DMS 273 (cell line): ENCODE measurements at regions not wholly inside any gene's neighbourhood (a gene's known extent, or its start where the extent isn't known, plus 50 kb on each side); places are given as distances from the start of the nearest gene placed in this dataset.
"Not testable (repeated sequence)": the region's sequence is repeated elsewhere in the genome, so short reads cannot be mapped to it uniquely, and the experiment has no call there.

Experiments used
- DNase-seq: peaks from one replicate; lab custom pipeline; 2025; ENCODE audit not compliant: unreplicated experiment; lab: John Stamatoyannopoulos, UW

- DNase-seq: not testable (repeated sequence)
Observed at GRCh38 chr21:9695759-9696158, 825.6 kb upstream of the TPTE start.

- not testable (repeated sequence) for DNase-seq
Observed at GRCh38 chr21:9697751-9698150, 823.6 kb upstream of the TPTE start.

GRCh38 chr21:9705016-9705415 is 816.4 kb upstream of the TPTE start:
- DNase-seq: not testable (repeated sequence)

- DNase-seq: not testable (repeated sequence)
Observed at GRCh38 chr21:9705455-9705854, 815.9 kb upstream of the TPTE start.

GRCh38 chr21:9724542-9724941 is 796.8 kb upstream of the TPTE start:
- not testable (repeated sequence) for DNase-seq

GRCh38 chr21:9727187-9727586 is 794.2 kb upstream of the TPTE start:
- not testable (repeated sequence) for DNase-seq

- not testable (repeated sequence) for DNase-seq
Observed at GRCh38 chr21:9728219-9728992, 793.0 kb upstream of the TPTE start.

- DNase-seq: no peak
Observed at GRCh38 chr21:9730866-9731265, 790.5 kb upstream of the TPTE start.

- not testable (repeated sequence) for DNase-seq
Observed at GRCh38 chr21:9731317-9731716, 790.1 kb upstream of the TPTE start.

GRCh38 chr21:9732605-9733004 is 788.8 kb upstream of the TPTE start:
- not testable (repeated sequence) for DNase-seq

GRCh38 chr21:9733761-9734558 is 787.4 kb upstream of the TPTE start:
- DNase-seq: not testable (repeated sequence)

- DNase-seq: no peak
Observed at GRCh38 chr21:9735421-9735961, 785.9 kb upstream of the TPTE start.

GRCh38 chr21:9737301-9737700 is 784.1 kb upstream of the TPTE start:
- not testable (repeated sequence) for DNase-seq

GRCh38 chr21:9737871-9738515 is 783.4 kb upstream of the TPTE start:
- not testable (repeated sequence) for DNase-seq

- no peak for DNase-seq
Observed at GRCh38 chr21:9738527-9738926, 782.9 kb upstream of the TPTE start.

- DNase-seq: no peak
Observed at GRCh38 chr21:9739240-9739639, 782.1 kb upstream of the TPTE start.

- DNase-seq: not testable (repeated sequence)
Observed at GRCh38 chr21:9740177-9740941, 781.0 kb upstream of the TPTE start.

- DNase-seq: not testable (repeated sequence)
Observed at GRCh38 chr21:9740991-9741742, 780.2 kb upstream of the TPTE start.

GRCh38 chr21:9743566-9743965 is 777.8 kb upstream of the TPTE start:
- DNase-seq: not testable (repeated sequence)

- not testable (repeated sequence) for DNase-seq
Observed at GRCh38 chr21:9744166-9744565, 777.2 kb upstream of the TPTE start.
